CD14-positive monocyte (primary cell): ENCODE measurements at regions not wholly inside any gene's neighbourhood (a gene's known extent, or its start where the extent isn't known, plus 50 kb on each side); places are given as distances from the start of the nearest gene placed in this dataset.

Source experiments
- DNase-seq, 3 donors: peaks; one replicate each; pipeline ENCODE4 v3.0.0-alpha.2; 2011 to 2022
- H2AFZ ChIP-seq: 2 replicates; pipeline ENCODE4 v1.6.0; 2012; ENCODE audit warnings: mild to moderate bottlenecking, low read depth, low read length, inconsistent platforms; ENCODE audit not compliant: insufficient read depth, poor library complexity, severe bottlenecking
- H3K27ac ChIP-seq, 2 donors: 1 replicate in 1 of 2; 2 replicates in 1 of 2; pipeline ENCODE4 v1.5.1; 2012 to 2013; ENCODE audit warnings: low read length in 2 of 2, control low read depth in 1 of 2, inconsistent platforms in 1 of 2, low read depth in 1 of 2, mild to moderate bottlenecking in 1 of 2
- H3K27me3 ChIP-seq, 2 donors: one replicate each; pipeline versions ENCODE4 v1.6.0 to v1.6.1; 2011 to 2013; ENCODE audit warnings: low read length in 2 of 2; ENCODE audit not compliant: control insufficient read depth in 2 of 2, insufficient read depth in 2 of 2
- H3K36me3 ChIP-seq, 2 donors: replicated peaks in 1 of 2; 1 replicate in 1 of 2; 2 replicates in 1 of 2; pipeline versions ENCODE4 v1.5.1 to v1.6.1; 2012 to 2013; ENCODE audit warnings: low read length in 2 of 2, control low read depth in 1 of 2, inconsistent platforms in 1 of 2, mild to moderate bottlenecking in 1 of 2; ENCODE audit not compliant: insufficient read depth in 2 of 2, control insufficient read depth in 1 of 2
- H3K4me1 ChIP-seq, 2 donors: 1 replicate in 1 of 2; 2 replicates in 1 of 2; pipeline versions ENCODE4 v1.5.1 to v1.6.1; 2012 to 2013; ENCODE audit warnings: low read length in 2 of 2, control low read depth in 1 of 2, inconsistent platforms in 1 of 2, mild to moderate bottlenecking in 1 of 2, moderate library complexity in 1 of 2; ENCODE audit not compliant: insufficient read depth in 2 of 2, control insufficient read depth in 1 of 2
- H3K4me2 ChIP-seq: replicated peaks from 2 replicates; pipeline ENCODE3; 2012; ENCODE audit warnings: low read length, moderate library complexity, mild to moderate bottlenecking; ENCODE audit not compliant: poor library complexity, severe bottlenecking; ENCODE audit errors: extremely low read depth
- H3K4me3 ChIP-seq, 3 experiments: fragments of 200-600 bp in 1 of 3; sonication (generic) in 1 of 3; replicated peaks in 1 of 3; 1 replicate in 2 of 3; 2 replicates in 1 of 3; pipeline ENCODE4 v1.5.1; 2011 to 2013; ENCODE audit warnings: low read length in 3 of 3, mild to moderate bottlenecking in 3 of 3, control low read depth in 2 of 3, low read depth in 2 of 3, inconsistent platforms in 1 of 3, moderate library complexity in 1 of 3
- H3K79me2 ChIP-seq: 2 replicates; pipeline ENCODE4 v1.6.0; 2012; ENCODE audit warnings: mild to moderate bottlenecking, control low read depth, inconsistent platforms, low read length, moderate library complexity; ENCODE audit not compliant: insufficient read depth
- H3K9ac ChIP-seq: 2 replicates; pipeline ENCODE4 v1.6.0; 2017; ENCODE audit warnings: low read length, mild to moderate bottlenecking; ENCODE audit not compliant: insufficient read depth, poor library complexity, severe bottlenecking
- H3K9me3 ChIP-seq, 2 donors: replicated peaks in 1 of 2; 1 replicate in 1 of 2; 2 replicates in 1 of 2; pipeline versions ENCODE4 v1.5.1 to v1.6.1; 2012 to 2013; ENCODE audit warnings: low read length in 2 of 2, control low read depth in 1 of 2; ENCODE audit not compliant: control insufficient read depth in 1 of 2, insufficient read depth in 1 of 2
- H4K20me1 ChIP-seq: 2 replicates; pipeline ENCODE4 v1.6.0; 2012; ENCODE audit warnings: mild to moderate bottlenecking, low read length, control low read depth, moderate library complexity; ENCODE audit not compliant: insufficient read depth
- H3K27ac Mint-ChIP-seq, 7 donors: one replicate each; pipeline ENCODE4 v1.8.0; 2020; ENCODE audit warnings: mild to moderate bottlenecking in 7 of 7, mixed read lengths in 7 of 7, moderate library complexity in 6 of 7, inconsistent platforms in 2 of 7
- H3K27me3 Mint-ChIP-seq, 3 donors: one replicate each; pipeline ENCODE4 v1.8.0; 2021 to 2022; ENCODE audit warnings: low read depth in 3 of 3, mild to moderate bottlenecking in 3 of 3, mixed read lengths in 3 of 3, moderate library complexity in 3 of 3, inconsistent platforms in 1 of 3
- H3K36me3 Mint-ChIP-seq, 2 donors: one replicate each; pipeline ENCODE4 v1.8.0; 2020; ENCODE audit warnings: mixed read lengths in 2 of 2, inconsistent platforms in 1 of 2, mild to moderate bottlenecking in 1 of 2
- H3K4me1 Mint-ChIP-seq: one replicate; pipeline ENCODE4 v1.8.0; 2020; ENCODE audit warnings: mild to moderate bottlenecking, mixed read lengths
- H3K4me3 Mint-ChIP-seq, 2 donors: one replicate each; pipeline ENCODE4 v1.8.0; 2020; ENCODE audit warnings: mild to moderate bottlenecking in 2 of 2, mixed read lengths in 2 of 2, moderate library complexity in 1 of 2
- H3K9me3 Mint-ChIP-seq, 7 donors: one replicate each; pipeline ENCODE4 v1.8.0; 2020 to 2022; ENCODE audit warnings: mixed read lengths in 7 of 7, mild to moderate bottlenecking in 6 of 7, moderate library complexity in 6 of 7, inconsistent platforms in 2 of 7
- CTCF ChIP-seq: fragments of 200-600 bp; IDR thresholded peaks from one replicate; pipeline ENCODE4 v1.8.0; 2022; ENCODE audit warnings: antibody characterized with exemption, mild to moderate bottlenecking
- WGBS: methylation state at CpG from one replicate; pipeline ENCODE4 v1.1.5; 2013; ENCODE audit warnings: missing lambda C conversion rate; ENCODE audit not compliant: insufficient coverage; 5-methylcytosine and 5-hydroxymethylcytosine counted together
- intact Hi-C, 2 donors: fragments of 100-400 bp; cut with micrococcal nuclease; formaldehyde crosslinking; loops; one replicate each; pipeline versions ENCODE4 v1.15.0 to v1.15.1; 2023

GRCh38 chr5:2509527-2509926, 241.9 kb downstream of the IRX2 start:
- intact Hi-C loops, result no loop called here
- Mint-ChIP-seq H3K4me3 (no peak overlapping the region), H3K4me1 (no peaks in the 10 kb centered on the region), H3K27me3 (peaks cover 0 to 2% (median 0%) of the 10 kb centered on the region in 3 donors), H3K9me3 (peaks cover 6 to 22% (median 13%) of the 10 kb centered on the region in 7 donors), H3K27ac (no peak overlapping the region), H3K36me3 (no peaks in the 10 kb centered on the region)
- no peak for TF ChIP-seq CTCF
- H3K9ac ChIP-seq, result no peak overlapping the region
- no peak overlapping the region for H2AFZ ChIP-seq
- H3K4me1 ChIP-seq, result no peaks in the 10 kb centered on the region
- H3K27me3 ChIP-seq, result no peaks in the 10 kb centered on the region
- DNase-seq, result no peak
- peaks cover 0 to 25% of the 10 kb centered on the region in 2 donors for H3K9me3 ChIP-seq
- H3K27ac ChIP-seq, result no peak overlapping the region
- no peak overlapping the region for H3K4me2 ChIP-seq
- H3K4me3 ChIP-seq, result no peak overlapping the region
- 73% methylated on average over 5 of the region's 6 CpGs for WGBS
- H3K79me2 ChIP-seq, result no peaks in the 10 kb centered on the region
- no peaks in the 10 kb centered on the region for H4K20me1 ChIP-seq
- H3K36me3 ChIP-seq, result no peaks in the 10 kb centered on the region

- Histone ChIP-seq H3K4me3 (no peak overlapping the region), H3K4me2 (no peak overlapping the region), H3K4me1 (no peaks in the 10 kb centered on the region), H2AFZ (no peak overlapping the region), H3K27ac (no peak overlapping the region), H3K36me3 (no peaks in the 10 kb centered on the region), H3K9me3 (peaks cover 3 to 29% of the 10 kb centered on the region in 2 donors), H3K9ac (no peak overlapping the region), H3K79me2 (no peaks in the 10 kb centered on the region), H3K27me3 (no peaks in the 10 kb centered on the region), H4K20me1 (no peaks in the 10 kb centered on the region)
- WGBS, result 87% methylated on average over 6 of the region's 12 CpGs
- Mint-ChIP-seq H3K27me3 (peaks cover 0 to 2% (median 0%) of the 10 kb centered on the region in 3 donors), H3K9me3 (peaks cover 7 to 24% (median 13%) of the 10 kb centered on the region in 7 donors), H3K36me3 (no peaks in the 10 kb centered on the region), H3K4me3 (no peak overlapping the region), H3K27ac (no peak overlapping the region), H3K4me1 (no peaks in the 10 kb centered on the region)
- TF ChIP-seq CTCF, result no peak
- no peak for DNase-seq
- intact Hi-C loops, result no loop called here
Measured at GRCh38 chr5:2508514-2508913, 243.0 kb downstream of the IRX2 start.
